HG02981 (cell line): ENCODE measurements at regions not wholly inside any gene's neighbourhood (a gene's known extent, or its start where the extent isn't known, plus 50 kb on each side); places are given as distances from the start of the nearest gene placed in this dataset.

Experiments used
- ATAC-seq: cut with Tn5 transposase; IDR thresholded peaks from one replicate; pipeline ENCODE4 v1.9.1; 2021; ENCODE audit warnings: mild to moderate bottlenecking, moderate library complexity; ENCODE audit not compliant: unreplicated experiment

- no peak for ATAC-seq
Observed at GRCh38 chr13:22082437-22083100, 411.7 kb downstream of the FGF9 start.

GRCh38 chr13:22085001-22085400, 414.1 kb downstream of the FGF9 start:
- ATAC-seq: no peak

- ATAC-seq: no peak
Observed at GRCh38 chr13:22086597-22087330, 415.9 kb downstream of the FGF9 start.

- no peak for ATAC-seq
Observed at GRCh38 chr13:22090106-22090505, 419.2 kb downstream of the FGF9 start.

GRCh38 chr13:22091222-22091970, 420.5 kb downstream of the FGF9 start:
- no peak for ATAC-seq

- ATAC-seq: no peak
Observed at GRCh38 chr13:22091971-22092300, 421.1 kb downstream of the FGF9 start.

GRCh38 chr13:22092791-22093560, 422.1 kb downstream of the FGF9 start:
- no peak for ATAC-seq

GRCh38 chr13:22095794-22096193, 424.9 kb downstream of the FGF9 start:
- ATAC-seq: no peak

- no peak for ATAC-seq
Observed at GRCh38 chr13:22099585-22099984, 428.7 kb downstream of the FGF9 start.

GRCh38 chr13:22102271-22102670, 431.4 kb downstream of the FGF9 start:
- ATAC-seq: no peak

GRCh38 chr13:22103046-22104027, 432.5 kb downstream of the FGF9 start:
- no peak for ATAC-seq

GRCh38 chr13:22106058-22106457, 435.2 kb downstream of the FGF9 start:
- no peak for ATAC-seq

- ATAC-seq: no peak
Observed at GRCh38 chr13:22107549-22107948, 436.7 kb downstream of the FGF9 start.

- no peak for ATAC-seq
Observed at GRCh38 chr13:22108283-22108942, 437.5 kb downstream of the FGF9 start.

GRCh38 chr13:22108979-22109378, 438.1 kb downstream of the FGF9 start:
- no peak for ATAC-seq

GRCh38 chr13:22110368-22110767, 439.5 kb downstream of the FGF9 start:
- ATAC-seq: no peak

GRCh38 chr13:22111152-22111783, 440.4 kb downstream of the FGF9 start:
- ATAC-seq: no peak

- no peak for ATAC-seq
Observed at GRCh38 chr13:22111961-22112360, 441.1 kb downstream of the FGF9 start.
